GM23338 (cell line): ENCODE measurements at regions not wholly inside any gene's neighbourhood (a gene's known extent, or its start where the extent isn't known, plus 50 kb on each side); places are given as distances from the start of the nearest gene placed in this dataset.

Experiments
- ATAC-seq: fragments of 200-7000 bp; cut with Tn5 transposase; 3 replicates; pipeline ENCODE4 v1.9.1; 2020
- DNase-seq: peaks from one replicate; pipeline ENCODE4 v3.0.0-alpha.2; 2015; ENCODE audit warnings: low spot score
- H2AFZ ChIP-seq: fragments of 200-600 bp; sonication (generic); 2 replicates; pipeline ENCODE4 v1.8.0; 2016; ENCODE audit warnings: antibody characterized with exemption, mild to moderate bottlenecking, moderate library complexity
- H3F3A ChIP-seq: fragments of 200-600 bp; sonication (generic); replicated peaks from 2 replicates; pipeline ENCODE4 v1.8.0; 2017; ENCODE audit warnings: antibody characterized with exemption, mixed run types, low read depth
- H3K27ac ChIP-seq: fragments of 200-600 bp; sonication (generic); 2 replicates; pipeline ENCODE4 v1.6.1; 2016; ENCODE audit warnings: low read depth
- H3K27me3 ChIP-seq: fragments of 200-600 bp; sonication (generic); 2 replicates; pipeline ENCODE4 v1.8.0; 2016; ENCODE audit warnings: mild to moderate bottlenecking, mixed run types, moderate library complexity; ENCODE audit not compliant: insufficient read depth
- H3K36me3 ChIP-seq: fragments of 200-600 bp; sonication (generic); 2 replicates; pipeline ENCODE4 v1.8.0; 2016; ENCODE audit warnings: mild to moderate bottlenecking; ENCODE audit not compliant: insufficient read depth
- H3K4me1 ChIP-seq: fragments of 200-600 bp; sonication (generic); 2 replicates; pipeline ENCODE4 v1.8.0; 2016; ENCODE audit warnings: mild to moderate bottlenecking, moderate library complexity; ENCODE audit not compliant: insufficient read depth
- H3K4me2 ChIP-seq: fragments of 200-600 bp; sonication (generic); 2 replicates; pipeline ENCODE4 v1.7.1; 2017; ENCODE audit warnings: mixed run types
- H3K4me3 ChIP-seq: fragments of 200-600 bp; sonication (generic); 2 replicates; pipeline ENCODE4 v1.6.1; 2016; ENCODE audit warnings: mixed run types
- H3K79me2 ChIP-seq: fragments of 200-600 bp; sonication (generic); replicated peaks from 2 replicates; pipeline ENCODE4 v1.8.0; 2017; ENCODE audit warnings: mild to moderate bottlenecking; ENCODE audit not compliant: insufficient read depth
- H3K9me2 ChIP-seq: fragments of 200-600 bp; sonication (generic); 2 replicates; pipeline ENCODE4 v1.8.0; 2017; ENCODE audit not compliant: insufficient read depth
- H4K20me1 ChIP-seq: fragments of 200-600 bp; sonication (generic); replicated peaks from 2 replicates; pipeline ENCODE4 v1.8.0; 2017; ENCODE audit warnings: mild to moderate bottlenecking; ENCODE audit not compliant: insufficient read depth
- H3K27ac Mint-ChIP-seq: 2 replicates; pipeline ENCODE4 v1.8.0; 2020; ENCODE audit warnings: inconsistent platforms, mild to moderate bottlenecking, moderate library complexity, mixed read lengths
- H3K27me3 Mint-ChIP-seq: 3 replicates; pipeline ENCODE4 v1.8.0; 2022; ENCODE audit warnings: low read depth, mild to moderate bottlenecking, moderate library complexity, mixed read lengths, inconsistent platforms; ENCODE audit not compliant: insufficient read depth, poor library complexity
- H3K36me3 Mint-ChIP-seq: 3 replicates; pipeline ENCODE4 v1.8.0; 2021; ENCODE audit warnings: low read depth, mild to moderate bottlenecking, inconsistent platforms, moderate library complexity, mixed read lengths
- H3K4me1 Mint-ChIP-seq: 3 replicates; pipeline ENCODE4 v1.8.0; 2020; ENCODE audit warnings: mild to moderate bottlenecking, inconsistent platforms, mixed read lengths
- H3K4me3 Mint-ChIP-seq: 3 replicates; pipeline ENCODE4 v1.8.0; 2021; ENCODE audit warnings: moderate library complexity, mild to moderate bottlenecking, inconsistent platforms, mixed read lengths
- H3K9me3 Mint-ChIP-seq: 3 replicates; pipeline ENCODE4 v1.8.0; 2020; ENCODE audit warnings: moderate library complexity, mild to moderate bottlenecking, inconsistent platforms, mixed read lengths
- CREB1 ChIP-seq: fragments of 250-450 bp; sonication (Bioruptor Pico); IDR thresholded peaks from 2 replicates; pipeline ENCODE4 v1.5.0; 2020; ENCODE audit warnings: low read depth, mild to moderate bottlenecking, moderate library complexity
- CTCF ChIP-seq, 2 experiments: fragments of 200-600 bp in 1 of 2; sonication (generic) in 1 of 2; conservative IDR thresholded peaks; 2 replicates each; pipeline versions ENCODE4 v1.5.1 to v1.6.1; 2016 to 2017; ENCODE audit warnings: antibody characterized with exemption in 2 of 2, low read depth in 2 of 2, mild to moderate bottlenecking in 2 of 2, moderate library complexity in 1 of 2
- ETS1 ChIP-seq: IDR thresholded peaks from 2 replicates; pipeline ENCODE4 v1.6.1; 2016; ENCODE audit warnings: antibody characterized with exemption
- EZH2 ChIP-seq: fragments of 200-600 bp; sonication (generic); IDR thresholded peaks from one replicate; pipeline ENCODE4 v1.8.0; 2017; ENCODE audit warnings: antibody characterized with exemption, mild to moderate bottlenecking, low read depth; ENCODE audit not compliant: unreplicated experiment
- EZH2phosphoT487 ChIP-seq: fragments of 200-600 bp; sonication (generic); IDR thresholded peaks from one replicate; pipeline ENCODE4 v1.8.1; 2018; ENCODE audit warnings: antibody characterized with exemption; ENCODE audit not compliant: unreplicated experiment
- JUNB ChIP-seq: IDR thresholded peaks from one replicate; pipeline ENCODE4 v1.6.1; 2016; ENCODE audit warnings: antibody characterized with exemption; ENCODE audit not compliant: unreplicated experiment
- NANOG ChIP-seq: IDR thresholded peaks from 2 replicates; pipeline ENCODE4 v1.6.1; 2016; ENCODE audit warnings: antibody characterized with exemption, borderline replicate concordance
- POLR2AphosphoS5 ChIP-seq: IDR thresholded peaks from 2 replicates; pipeline ENCODE4 v1.6.1; 2016; ENCODE audit warnings: antibody characterized with exemption, low read depth
- REST ChIP-seq: IDR thresholded peaks from one replicate; pipeline ENCODE4 v1.6.1; 2018; ENCODE audit warnings: antibody characterized with exemption; ENCODE audit not compliant: unreplicated experiment
- STAT1 ChIP-seq: IDR thresholded peaks from one replicate; pipeline ENCODE4 v1.6.1; 2016; ENCODE audit warnings: antibody characterized with exemption; ENCODE audit not compliant: unreplicated experiment
- ZNF114 ChIP-seq: fragments of 250-450 bp; sonication (Bioruptor Pico); IDR thresholded peaks from 2 replicates; pipeline ENCODE4 v1.5.0; 2020; ENCODE audit warnings: mild to moderate bottlenecking, moderate library complexity
- ZNF331 ChIP-seq: fragments of 250-450 bp; sonication (Bioruptor Pico); IDR thresholded peaks from 2 replicates; pipeline ENCODE4 v1.5.0; 2020; ENCODE audit warnings: low read depth, mild to moderate bottlenecking, moderate library complexity
- ZNF462 ChIP-seq: fragments of 250-450 bp; sonication (Bioruptor Pico); IDR thresholded peaks from 2 replicates; pipeline ENCODE4 v1.5.0; 2020; ENCODE audit warnings: mild to moderate bottlenecking, moderate library complexity

- H3K27ac Mint-ChIP-seq, result no peak overlapping the region
- no peaks in the 10 kb centered on the region for H3K27me3 ChIP-seq
- no peak overlapping the region for H2AFZ ChIP-seq
- H3K36me3 Mint-ChIP-seq, result no peaks in the 10 kb centered on the region
- ATAC-seq (no peak), DNase-seq (no peak)
- H4K20me1 ChIP-seq, result no peaks in the 10 kb centered on the region
- no peaks in the 10 kb centered on the region for H3K36me3 ChIP-seq
- TF ChIP-seq JUNB (no peak), ETS1 (no peak), REST (no peak), EZH2 (no peak), ZNF331 (CRISPR knock-in tag) (no peak), ZNF462 (CRISPR knock-in tag) (no peak), CREB1 (CRISPR knock-in tag) (no peak), NANOG (no peak), EZH2phosphoT487 (no peak), POLR2AphosphoS5 (no peak), CTCF (conservative IDR thresholded peaks at IDR 0.05; ENCODE audit: low read depth in 2 of 2) (no peak), ZNF114 (CRISPR knock-in tag) (no peak), STAT1 (no peak)
- no peak overlapping the region for H3K4me3 ChIP-seq
- H3K4me1 Mint-ChIP-seq, result no peaks in the 10 kb centered on the region
- no peaks in the 10 kb centered on the region for H3K79me2 ChIP-seq
- H3K27ac ChIP-seq, result no peak overlapping the region
- H3K27me3 Mint-ChIP-seq, result no peaks in the 10 kb centered on the region
- no peaks in the 10 kb centered on the region for H3F3A ChIP-seq
- no peaks in the 10 kb centered on the region for H3K4me1 ChIP-seq
- no peaks in the 10 kb centered on the region for H3K9me3 Mint-ChIP-seq
- no peak overlapping the region for H3K4me2 ChIP-seq
- H3K4me3 Mint-ChIP-seq, result no peak overlapping the region
- H3K9me2 ChIP-seq, result 0 out of 2 replicates have a peak, but pooled peaks cover 6% of the 10 kb centered on the region
Measured at GRCh38 chr12:114976959-114977358, 293.0 kb upstream of the TBX3 start.
